Right hindlimb (tissue), 1 donor: ENCODE measurements at regions not wholly inside any gene's neighbourhood (a gene's known extent, or its start where the extent isn't known, plus 50 kb on each side); places are given as distances from the start of the nearest gene placed in this dataset.
"Not testable (repeated sequence)": the region's sequence is repeated elsewhere in the genome, so short reads cannot be mapped to it uniquely, and the experiment has no call there.

Source experiments
- DNase-seq: peaks from one replicate; pipeline ENCODE4 v3.0.0-alpha.2; 2018

GRCh38 chr21:6363591-6363990 lies 4157.8 kb upstream of the TPTE start:
- not testable (repeated sequence) for DNase-seq

DNA sequence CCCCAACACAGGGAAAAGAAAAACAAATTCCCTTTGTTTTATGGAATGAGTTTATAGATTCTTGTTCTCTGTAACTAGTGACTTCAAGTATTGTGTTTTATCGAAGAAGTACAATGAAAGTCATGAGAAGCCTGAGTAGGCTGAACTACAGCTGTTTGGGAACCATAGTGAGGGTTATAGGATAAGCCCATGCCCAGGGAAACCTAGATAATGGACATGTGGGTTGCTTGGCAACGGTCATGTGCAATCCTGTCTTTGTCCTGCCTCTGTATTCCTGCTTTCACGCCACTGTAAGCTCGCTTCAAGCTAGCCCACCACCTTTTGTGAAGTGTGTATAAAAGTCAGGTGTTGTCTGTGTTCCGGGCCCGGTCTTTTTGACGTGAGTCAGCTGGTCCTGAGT lies 4152.6 kb upstream of the TPTE start:
- peak; percentile 25 for DNase-seq

DNA sequence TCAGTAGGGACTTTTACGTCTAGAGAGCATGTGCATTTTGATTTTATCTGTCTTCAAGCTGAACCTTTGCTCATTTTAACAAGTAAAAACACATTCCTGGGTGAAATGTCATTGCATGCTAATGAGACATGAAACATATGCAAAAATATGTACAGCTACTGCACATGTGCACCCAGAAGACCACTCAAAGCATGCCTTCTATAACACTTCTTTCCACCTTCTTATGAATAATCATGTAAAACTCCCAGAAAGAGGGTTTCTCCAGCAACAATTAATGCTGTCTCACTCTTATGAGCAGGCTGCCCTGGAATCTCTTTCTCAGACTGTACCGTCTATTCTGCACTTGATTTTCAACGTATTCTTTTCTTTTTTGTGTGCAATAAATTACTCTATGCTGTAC lies 4148.1 kb upstream of the TPTE start:
- not testable (repeated sequence) for DNase-seq

- DNase-seq = peak; percentile 35
Observed at GRCh38 chr21:6374232-6374631, 4147.2 kb upstream of the TPTE start.

DNA sequence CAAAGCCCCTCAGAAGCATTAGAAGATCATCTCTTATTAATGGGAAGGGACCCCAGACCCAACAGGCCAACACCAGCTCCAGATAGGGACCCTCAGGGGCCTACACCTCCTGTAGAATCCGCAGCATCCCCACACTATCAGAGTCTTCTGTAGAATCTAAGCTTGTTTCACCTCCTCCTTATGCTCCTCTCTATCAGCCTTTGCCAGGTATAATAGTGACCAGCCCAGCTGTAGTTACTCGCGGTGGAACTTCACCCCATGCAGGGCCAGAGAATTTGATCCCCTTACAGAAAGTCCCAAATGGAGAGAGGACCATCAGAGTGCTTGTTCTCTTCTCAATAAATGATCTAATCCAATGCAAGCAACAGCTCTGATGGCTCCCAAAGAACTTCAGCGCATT lies 4146.5 kb upstream of the TPTE start:
- DNase-seq = peak; percentile 17

- not testable (repeated sequence) for DNase-seq
Observed at GRCh38 chr21:6375776-6376175, 4145.6 kb upstream of the TPTE start.

- not testable (repeated sequence) for DNase-seq
Observed at GRCh38 chr21:6376321-6377070, 4144.9 kb upstream of the TPTE start.
